Adrenal gland (tissue), 9 donors: ENCODE measurements at regions not wholly inside any gene's neighbourhood (a gene's known extent, or its start where the extent isn't known, plus 50 kb on each side); places are given as distances from the start of the nearest gene placed in this dataset.

Experiments
- DNase-seq, 7 donors: peaks; one replicate each; pipeline ENCODE4 v3.0.0-alpha.2; 2019 to 2020
- H3K27ac ChIP-seq, 5 donors: fragments of 200-600 bp; sonication (generic) in 4 of 5; 1 replicate in 3 of 5; 2 replicates in 2 of 5; pipeline versions ENCODE4 v1.5.1 to v1.8.0; 2016 to 2020; ENCODE audit warnings: mild to moderate bottlenecking in 1 of 5
- H3K27me3 ChIP-seq: fragments of 200-600 bp; 2 replicates; pipeline ENCODE4 v1.8.0; 2021
- H3K36me3 ChIP-seq, 2 donors: fragments of 200-600 bp; replicated peaks in 1 of 2; 1 replicate in 1 of 2; 2 replicates in 1 of 2; pipeline versions ENCODE4 v1.5.1 to v1.8.0; 2018 to 2022
- H3K4me1 ChIP-seq, 2 donors: fragments of 200-600 bp; replicated peaks in 1 of 2; 1 replicate in 1 of 2; 2 replicates in 1 of 2; pipeline versions ENCODE4 v1.5.1 to v1.8.0; 2018 to 2021
- H3K4me3 ChIP-seq, 4 donors: fragments of 200-600 bp; sonication (generic) in 3 of 4; one replicate each; pipeline ENCODE4 v1.5.1; 2016 to 2018
- H3K9me3 ChIP-seq, 3 donors: fragments of 200-600 bp; sonication (generic) in 1 of 3; replicated peaks in 1 of 3; 1 replicate in 2 of 3; 2 replicates in 1 of 3; pipeline versions ENCODE4 v1.5.1 to v1.8.0; 2016 to 2021
- CTCF ChIP-seq, 6 experiments: fragments of 450-650 bp in 4 of 6; fragments of 200-600 bp in 2 of 6; sonication (generic) in 1 of 6; IDR thresholded peaks; 1 replicate in 5 of 6; 2 replicates in 1 of 6; pipeline versions ENCODE4 v1.5.1 to v1.8.0; 2016 to 2021; ENCODE audit warnings: antibody characterized with exemption in 6 of 6, mild to moderate bottlenecking in 2 of 6, moderate library complexity in 1 of 6
- POLR2A ChIP-seq, 2 donors: fragments of 450-650 bp; IDR thresholded peaks; one replicate each; pipeline ENCODE4 v1.6.1; 2017; ENCODE audit warnings: antibody characterized with exemption in 2 of 2, mild to moderate bottlenecking in 2 of 2, moderate library complexity in 1 of 2
- WGBS, 4 donors: extraction: QIAGEN DNeasy Blood & Tissue Kit in 2 of 4; methylation state at CpG; one replicate each; pipeline versions ENCODE4 v1.1.5 to v1.1.7; 2013 to 2017; 5-methylcytosine and 5-hydroxymethylcytosine counted together
- intact Hi-C, 2 donors: fragments of 100-400 bp; cut with DNase I; formaldehyde crosslinking; loops; one replicate each; pipeline versions ENCODE4 v1.14.1 to v1.15.0; 2022 to 2023
- donor health status: healthy with polysubstance abuse.
- donor health status: Bipolar disorder and iron deficiency.
- donor health status: DM: yes; HTN: yes; CAD: no.
- donor health status: DM: no; HTN: no; CAD: no.
- donor health status: DM: no; HTN: no; CAD: no.

GRCh38 chr5:104283136-104283535 is 720.5 kb upstream of the NUDT12 start:
- H3K27me3 ChIP-seq: no peaks in the 10 kb centered on the region
- WGBS, 4 donors: 75 to 95% (median 82%) methylated on average over 1 of the region's 1 CpG
- DNase-seq: no peak
- intact Hi-C loops: no loop called here
- no peak overlapping the region for H3K27ac ChIP-seq
- no peaks in the 10 kb centered on the region for H3K36me3 ChIP-seq
- H3K4me3 ChIP-seq: no peak overlapping the region
- no peaks in the 10 kb centered on the region for H3K9me3 ChIP-seq
- TF ChIP-seq CTCF (IDR thresholded peaks at IDR 0.05) (no peak), POLR2A (IDR thresholded peaks at IDR 0.05) (no peak)
- no peaks in the 10 kb centered on the region for H3K4me1 ChIP-seq

- intact Hi-C loops: no loop called here
- Histone ChIP-seq H3K4me1 (no peaks in the 10 kb centered on the region), H3K36me3 (no peaks in the 10 kb centered on the region), H3K4me3 (no peak overlapping the region), H3K27me3 (no peaks in the 10 kb centered on the region), H3K9me3 (no peaks in the 10 kb centered on the region), H3K27ac (no peak overlapping the region)
- 70 to 80% (median 76%) methylated on average over 2 of the region's 2 CpGs for WGBS, 4 donors
- no peak for DNase-seq
- TF ChIP-seq POLR2A (IDR thresholded peaks at IDR 0.05) (no peak), CTCF (IDR thresholded peaks at IDR 0.05) (no peak)
These were observed 711.1 kb upstream of the NUDT12 start for GRCh38 chr5:104273725-104274124.

- no peak overlapping the region for H3K27ac ChIP-seq
- 51 to 67% (median 55%) methylated on average over 3 of the region's 3 CpGs for WGBS, 4 donors
- H3K4me3 ChIP-seq: no peak overlapping the region
- intact Hi-C loops: no loop called here
- no peaks in the 10 kb centered on the region for H3K4me1 ChIP-seq
- no peaks in the 10 kb centered on the region for H3K9me3 ChIP-seq
- H3K27me3 ChIP-seq: no peaks in the 10 kb centered on the region
- DNase-seq: no peak
- no peaks in the 10 kb centered on the region for H3K36me3 ChIP-seq
- no peak for TF ChIP-seq CTCF (IDR thresholded peaks at IDR 0.05)
- TF ChIP-seq POLR2A (IDR thresholded peaks at IDR 0.05): no peak
These were observed 704.9 kb upstream of the NUDT12 start for GRCh38 chr5:104267320-104268015.

GRCh38 chr5:104266161-104266560 is 703.6 kb upstream of the NUDT12 start:
- no peaks in the 10 kb centered on the region for H3K4me1 ChIP-seq
- H3K36me3 ChIP-seq: no peaks in the 10 kb centered on the region
- no peak overlapping the region for H3K27ac ChIP-seq
- H3K27me3 ChIP-seq: no peaks in the 10 kb centered on the region
- intact Hi-C loops: no loop called here
- TF ChIP-seq CTCF (IDR thresholded peaks at IDR 0.05) (no peak), POLR2A (IDR thresholded peaks at IDR 0.05) (no peak)
- DNase-seq: no peak
- no peaks in the 10 kb centered on the region for H3K9me3 ChIP-seq
- 42 to 89% (median 79%) methylated on average over 1 of the region's 1 CpG for WGBS, 4 donors
- H3K4me3 ChIP-seq: no peak overlapping the region
